HG02981 (cell line): ENCODE measurements at regions not wholly inside any gene's neighbourhood (a gene's known extent, or its start where the extent isn't known, plus 50 kb on each side); places are given as distances from the start of the nearest gene placed in this dataset.
"Not testable (repeated sequence)": the region's sequence is repeated elsewhere in the genome, so short reads cannot be mapped to it uniquely, and the experiment has no call there.

Experiments used
- ATAC-seq: cut with Tn5 transposase; IDR thresholded peaks from one replicate; pipeline ENCODE4 v1.9.1; 2021; ENCODE audit warnings: mild to moderate bottlenecking, moderate library complexity; ENCODE audit not compliant: unreplicated experiment

DNA sequence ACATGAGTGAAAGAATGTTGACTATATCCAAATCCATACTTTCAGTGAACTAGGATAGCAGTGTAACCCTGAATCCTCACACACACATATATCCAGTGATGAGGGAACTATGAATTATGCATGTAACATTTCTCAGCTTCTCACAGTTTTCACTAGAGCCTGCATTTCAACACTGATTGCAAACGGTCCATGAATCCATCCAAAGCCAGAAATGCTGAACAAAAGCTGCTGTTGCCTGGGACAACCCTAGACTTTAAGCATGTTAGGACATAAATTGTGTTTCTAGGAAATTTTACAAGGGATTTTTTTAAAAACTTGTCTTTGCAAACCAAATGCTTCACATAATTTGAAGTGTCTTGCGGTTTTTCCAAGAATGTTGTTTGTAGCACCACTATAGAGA lies 2010.0 kb upstream of the WWC1 start:
- no peak for ATAC-seq

DNA sequence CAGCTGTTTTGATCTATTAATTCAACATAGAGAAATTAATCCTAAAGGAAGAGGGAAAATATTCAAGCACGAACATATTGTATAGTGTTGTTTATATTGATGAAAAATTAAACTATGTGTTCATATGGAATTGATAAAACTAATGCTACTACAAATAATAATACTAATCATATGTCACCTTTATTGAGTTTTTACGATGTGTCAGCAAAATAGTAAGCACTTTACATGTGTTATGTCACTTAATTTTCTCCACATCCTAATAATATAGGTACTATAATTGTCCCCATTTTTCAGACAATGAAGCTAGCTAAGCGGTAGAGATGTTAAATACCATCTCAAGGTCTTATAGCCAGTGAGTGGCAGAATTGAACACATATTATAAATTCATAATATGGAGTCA lies 2008.5 kb upstream of the WWC1 start:
- ATAC-seq, result no peak

GRCh38 chr5:166285361-166285760 lies 2006.1 kb upstream of the WWC1 start:
- ATAC-seq, result no peak

GRCh38 chr5:166286832-166287231 lies 2004.6 kb upstream of the WWC1 start:
- no peak for ATAC-seq

GRCh38 chr5:166287866-166288265 lies 2003.6 kb upstream of the WWC1 start:
- no peak for ATAC-seq

DNA sequence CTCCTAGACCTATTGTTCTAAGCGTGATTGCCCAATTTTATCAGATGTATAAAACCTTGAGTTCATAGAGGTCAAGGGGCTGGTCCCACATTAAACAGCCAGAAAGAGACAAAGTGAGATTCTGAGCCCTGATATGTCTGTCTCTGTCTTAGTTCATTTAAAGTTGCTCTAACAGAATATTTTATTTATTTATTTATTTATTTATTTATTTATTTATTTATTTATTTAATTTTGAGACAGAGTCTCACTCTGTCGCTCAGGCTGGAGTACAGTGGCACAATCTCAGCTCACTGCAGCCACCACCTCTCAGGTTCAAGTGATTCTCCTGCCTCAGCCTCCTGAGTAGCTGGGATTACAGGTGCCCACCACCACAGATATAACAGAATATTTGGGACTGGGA lies 1999.6 kb upstream of the WWC1 start:
- ATAC-seq, result not testable (repeated sequence)

DNA sequence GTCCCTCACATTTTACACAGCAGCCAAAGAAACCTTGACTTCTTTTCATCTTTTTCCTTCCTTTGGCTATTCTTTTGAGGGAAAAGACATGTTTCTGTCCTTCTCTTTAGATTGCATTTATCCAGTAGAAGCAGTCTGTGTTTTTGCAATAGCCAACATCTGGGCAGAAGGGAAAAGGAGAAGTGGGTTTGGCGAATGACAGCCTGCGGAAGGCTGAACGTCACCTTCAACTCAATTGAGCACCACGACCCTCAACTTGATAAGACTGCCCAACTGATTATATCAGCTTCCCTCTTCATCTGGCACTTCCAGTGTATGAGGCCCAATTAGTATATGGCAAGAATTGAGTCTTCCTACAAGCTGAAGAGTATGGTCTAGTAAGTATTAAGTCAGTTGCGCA lies 1997.6 kb upstream of the WWC1 start:
- no peak for ATAC-seq

DNA sequence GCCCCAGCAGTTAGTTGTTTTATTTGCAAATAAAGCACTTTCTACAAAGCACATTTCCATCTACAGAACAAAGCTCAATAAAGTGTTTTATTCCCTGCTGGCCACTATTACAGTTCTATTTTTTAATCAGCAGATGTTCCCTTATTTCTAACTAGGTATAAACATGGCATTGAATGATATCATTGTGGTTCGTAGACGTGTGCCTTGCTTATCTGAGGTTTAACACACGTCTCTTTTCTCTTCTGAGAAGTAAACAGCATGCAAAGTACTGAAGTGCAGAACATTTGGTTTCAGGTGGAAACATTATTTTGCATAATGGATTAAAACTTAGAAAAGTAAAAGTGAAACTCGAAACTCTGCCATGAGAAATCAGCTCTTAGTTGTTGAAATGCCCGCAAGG lies 1989.3 kb upstream of the WWC1 start:
- ATAC-seq, result no peak

DNA sequence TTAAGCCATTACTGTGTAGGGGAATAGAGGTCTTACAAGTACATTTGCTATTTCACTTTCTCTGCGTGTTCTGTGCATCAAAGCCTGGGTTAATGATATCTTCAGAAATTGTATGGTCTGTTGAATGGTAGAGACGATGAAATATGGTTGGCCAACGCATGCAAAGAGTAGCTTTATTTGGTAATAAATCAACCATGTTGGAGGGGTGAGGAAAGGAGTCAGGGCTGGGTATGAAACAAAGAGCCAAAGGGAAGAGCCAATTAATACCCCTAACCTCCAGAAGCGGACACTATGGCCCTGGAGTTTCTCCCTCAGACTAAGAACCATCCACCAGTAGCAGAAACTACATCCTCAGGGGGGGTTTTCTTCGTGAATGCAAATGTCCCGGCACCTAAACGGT lies 1974.0 kb upstream of the WWC1 start:
- ATAC-seq, result no peak

GRCh38 chr5:166320920-166321480 lies 1970.4 kb upstream of the WWC1 start:
- no peak for ATAC-seq

DNA sequence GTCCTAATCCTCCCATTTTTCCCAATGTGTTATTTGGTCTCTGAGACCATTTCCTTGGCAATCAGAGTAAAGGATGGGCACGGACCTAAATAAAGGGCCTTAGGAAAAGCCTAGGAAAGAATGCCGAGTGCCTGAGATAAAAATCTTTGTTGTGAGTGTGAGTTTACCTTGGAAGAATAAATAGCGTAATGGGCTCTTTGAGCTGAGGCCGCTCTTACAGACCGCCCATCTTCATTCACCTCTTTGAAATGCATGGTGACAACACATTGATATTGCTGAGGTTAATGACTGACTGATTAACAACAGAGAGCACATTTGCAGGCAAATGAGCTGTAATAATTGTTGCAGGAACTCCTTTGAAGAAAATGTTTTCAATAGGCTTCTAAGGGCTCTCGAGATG lies 1967.1 kb upstream of the WWC1 start:
- ATAC-seq, result no peak

- ATAC-seq, result no peak
These were observed 1962.2 kb upstream of the WWC1 start for GRCh38 chr5:166329149-166329800.

DNA sequence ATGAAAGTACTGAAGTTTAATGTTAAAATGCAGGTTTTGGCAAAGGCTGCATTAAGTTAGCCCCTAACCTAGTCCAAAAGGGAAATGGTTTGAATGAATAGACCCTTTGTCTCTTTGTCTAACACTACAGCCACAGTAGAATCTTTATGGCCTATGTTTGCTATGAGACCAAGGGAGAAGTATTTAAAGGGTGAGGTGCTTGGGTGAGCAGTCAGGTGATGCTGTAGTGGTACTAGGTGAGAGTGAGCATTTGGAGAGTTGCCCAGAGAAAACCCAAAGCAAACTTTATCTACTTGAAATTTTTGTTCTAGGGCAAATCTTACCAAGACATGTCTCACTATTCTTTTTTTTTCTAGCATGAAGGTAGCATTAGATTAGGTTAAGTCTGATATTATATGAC lies 1961.4 kb upstream of the WWC1 start:
- no peak for ATAC-seq

GRCh38 chr5:166331521-166331920 lies 1959.9 kb upstream of the WWC1 start:
- no peak for ATAC-seq

GRCh38 chr5:166338801-166339200 lies 1952.6 kb upstream of the WWC1 start:
- no peak for ATAC-seq

GRCh38 chr5:166340039-166340438 lies 1951.4 kb upstream of the WWC1 start:
- ATAC-seq, result no peak

- ATAC-seq, result no peak
These were observed 1949.6 kb upstream of the WWC1 start for GRCh38 chr5:166341740-166342337.

GRCh38 chr5:166342402-166342801 lies 1949.0 kb upstream of the WWC1 start:
- ATAC-seq, result no peak

DNA sequence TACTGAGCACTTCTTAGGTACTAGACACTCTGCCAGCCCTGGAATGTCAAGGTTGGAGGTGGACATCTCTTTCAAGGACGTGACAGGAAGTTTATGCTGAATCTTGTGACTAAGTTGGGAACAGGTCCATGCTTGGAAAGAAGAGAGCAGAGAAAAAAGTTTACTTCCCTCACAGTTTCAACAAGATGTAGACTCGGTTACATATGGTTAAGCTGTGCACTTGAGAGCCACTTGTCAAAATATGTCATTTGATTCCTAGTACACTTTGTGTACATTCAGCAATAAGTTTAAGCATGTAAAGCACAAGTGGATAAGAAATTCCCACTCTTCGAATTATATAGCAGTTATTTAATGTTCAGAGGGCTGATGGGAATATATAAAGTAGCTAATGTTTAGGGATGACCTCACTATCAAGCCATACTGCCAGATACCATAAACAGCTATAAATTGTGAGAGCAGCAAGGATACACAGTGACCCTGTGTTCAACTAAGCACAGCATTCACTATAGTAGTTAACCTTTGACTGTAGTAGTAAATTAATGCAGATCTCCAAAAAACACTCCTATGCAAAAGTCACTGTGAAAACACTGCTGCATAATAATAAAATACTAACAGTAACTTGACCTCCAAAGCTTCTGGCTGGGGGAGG lies 1944.6 kb upstream of the WWC1 start:
- no peak for ATAC-seq

GRCh38 chr5:166349046-166349445 lies 1942.4 kb upstream of the WWC1 start:
- ATAC-seq, result no peak

DNA sequence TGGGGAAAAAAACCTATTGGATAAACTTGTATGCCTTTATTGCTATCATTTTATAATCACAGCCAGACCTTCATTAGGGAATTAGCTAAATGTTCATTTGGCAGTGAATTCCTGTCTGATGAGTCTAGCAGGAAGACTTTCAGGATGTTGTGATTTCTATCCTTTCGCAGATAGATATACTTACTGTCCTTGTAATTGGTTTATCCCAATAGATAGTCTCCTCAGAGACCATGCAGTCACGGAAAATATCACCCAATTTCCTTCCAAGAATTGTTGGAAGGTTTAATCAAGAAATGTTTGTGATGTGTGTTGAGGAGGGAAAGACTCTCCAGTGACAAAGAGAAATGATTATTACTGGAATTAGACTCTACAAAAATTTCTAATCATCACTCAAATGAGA lies 1937.9 kb upstream of the WWC1 start:
- ATAC-seq, result no peak

- no peak for ATAC-seq
These were observed 1937.1 kb upstream of the WWC1 start for GRCh38 chr5:166354332-166354731.
